ENCODE measurements at regions not wholly inside any gene's neighbourhood (a gene's known extent, or its start where the extent isn't known, plus 50 kb on each side); places are given as distances from the start of the nearest gene placed in this dataset.

- TF ChIP-seq NRF1 (IDR thresholded peaks at IDR 0.05; ENCODE audit: low read depth, low read length) (no peak), SP1 (IDR thresholded peaks at IDR 0.05; ENCODE audit: low read depth, low read length) (no peak), BRCA1 (IDR thresholded peaks at IDR 0.05; ENCODE audit: low read depth, low read length) (no peak)
- H3K4me1 ChIP-seq (replicated peaks in 1 of 4; ENCODE audit: control insufficient read depth in 3 of 4, insufficient read depth in 4 of 4, low read length in 3 of 4) = no peaks in the 10 kb centered on the region
- H3K27me3 ChIP-seq (replicated peaks in 1 of 4; ENCODE audit: control insufficient read depth in 3 of 4, extremely low read depth in 1 of 4, insufficient read depth in 3 of 4, low read length in 3 of 4) = no peaks in the 10 kb centered on the region
- no peak overlapping the region for H4K91ac ChIP-seq (replicated peaks; ENCODE audit: insufficient read length, low read length)
- no peak overlapping the region for H2AK5ac ChIP-seq (ENCODE audit: low read depth, low read length)
- H3K9ac ChIP-seq (replicated peaks in 1 of 4; ENCODE audit: extremely low read depth in 1 of 4, low read depth in 3 of 4, low read length in 3 of 4) = no peak overlapping the region
- POLR2A ChIA-PET (ENCODE audit: partially characterized antibody) = no interaction called here
- CTCF ChIA-PET (ENCODE audit: partially characterized antibody) = no interaction called here
- no peak overlapping the region for H2BK20ac ChIP-seq (ENCODE audit: low read length)
- H3K56ac ChIP-seq (replicated peaks; ENCODE audit: insufficient read length, low read depth, low read length) = no peak overlapping the region
- no peaks in the 10 kb centered on the region for H3K79me1 ChIP-seq (ENCODE audit: low read depth, low read length)
- H2BK15ac ChIP-seq (ENCODE audit: low read length) = no peak overlapping the region
- H4K8ac ChIP-seq (ENCODE audit: extremely low read depth, insufficient read depth, low read length) = no peak overlapping the region
- H3K79me2 ChIP-seq (ENCODE audit: control insufficient read depth in 1 of 2, insufficient read depth in 2 of 2, low read length in 2 of 2) = no peaks in the 10 kb centered on the region
- no peak for FAIRE-seq
- H2BK12ac ChIP-seq (ENCODE audit: low read depth, low read length) = no peak overlapping the region
- no peaks in the 10 kb centered on the region for H3K23me2 ChIP-seq (ENCODE audit: low read depth, low read length)
- H3K23ac ChIP-seq (ENCODE audit: insufficient read length) = no peak overlapping the region
- DNase-seq (ENCODE audit: low read depth in 1 of 2, low spot score in 2 of 2) = no peak
- no peak overlapping the region for H3K27ac ChIP-seq (ENCODE audit: low read depth, low read length)
- no peak overlapping the region for H2AFZ ChIP-seq (ENCODE audit: low read length)
- no peak overlapping the region for H2BK5ac ChIP-seq (ENCODE audit: low read depth, low read length)
- no peak overlapping the region for H4K5ac ChIP-seq (ENCODE audit: insufficient read length, low read depth, low read length)
- H3K36me3 ChIP-seq (ENCODE audit: control insufficient read depth in 2 of 4, insufficient read depth in 4 of 4, low read length in 3 of 4) = no peaks in the 10 kb centered on the region
- no peaks in the 10 kb centered on the region for H3K9me3 ChIP-seq (ENCODE audit: insufficient read depth in 2 of 2, low read depth in 1 of 2, low read length in 1 of 2)
- H4K20me1 ChIP-seq (replicated peaks in 1 of 2; ENCODE audit: control insufficient read depth in 1 of 2, insufficient read depth in 2 of 2, low read length in 2 of 2) = no peaks in the 10 kb centered on the region
- H3K4me2 ChIP-seq (ENCODE audit: insufficient read depth in 1 of 2, low read depth in 2 of 2, low read length in 2 of 2) = no peak overlapping the region
- H3K14ac ChIP-seq (ENCODE audit: insufficient read length) = no peak overlapping the region
- H3K4me3 ChIP-seq (ENCODE audit: extremely low read depth in 1 of 4, insufficient read depth in 2 of 4, low read depth in 3 of 4, low read length in 4 of 4) = no peak overlapping the region
- no peak overlapping the region for H3K18ac ChIP-seq (ENCODE audit: extremely low read depth, low read length)
- H2BK120ac ChIP-seq (replicated peaks; ENCODE audit: low read depth, low read length) = no peak overlapping the region
- no peak overlapping the region for H3K4ac ChIP-seq (replicated peaks; ENCODE audit: insufficient read length, low read depth, low read length)
Measured at GRCh38 chr5:143492783-143493182, 89.3 kb upstream of the NR3C1 start.
